Mammary epithelial cell (primary cell): ENCODE measurements at regions not wholly inside any gene's neighbourhood (a gene's known extent, or its start where the extent isn't known, plus 50 kb on each side); places are given as distances from the start of the nearest gene placed in this dataset.
"Not testable (repeated sequence)": the region's sequence is repeated elsewhere in the genome, so short reads cannot be mapped to it uniquely, and the experiment has no call there.

Source experiments
- EZH2 ChIP-seq: IDR thresholded peaks from 2 replicates; pipeline ENCODE4 v1.6.1; 2012; ENCODE audit warnings: low read length, inconsistent platforms, borderline replicate concordance
- TF ChIP-seq, protein P1 (sequence below), 2 donors: IDR thresholded peaks in 1 of 2; conservative IDR thresholded peaks in 1 of 2; 2 replicates each; pipeline ENCODE4 v1.5.1; 2011 to 2012; ENCODE audit warnings: inconsistent platforms in 2 of 2, low read length in 2 of 2, mild to moderate bottlenecking in 2 of 2, control low read depth in 1 of 2, low read depth in 1 of 2; ENCODE audit not compliant: insufficient read depth in 1 of 2; ENCODE audit errors: extremely low read depth in 1 of 2

DNA sequence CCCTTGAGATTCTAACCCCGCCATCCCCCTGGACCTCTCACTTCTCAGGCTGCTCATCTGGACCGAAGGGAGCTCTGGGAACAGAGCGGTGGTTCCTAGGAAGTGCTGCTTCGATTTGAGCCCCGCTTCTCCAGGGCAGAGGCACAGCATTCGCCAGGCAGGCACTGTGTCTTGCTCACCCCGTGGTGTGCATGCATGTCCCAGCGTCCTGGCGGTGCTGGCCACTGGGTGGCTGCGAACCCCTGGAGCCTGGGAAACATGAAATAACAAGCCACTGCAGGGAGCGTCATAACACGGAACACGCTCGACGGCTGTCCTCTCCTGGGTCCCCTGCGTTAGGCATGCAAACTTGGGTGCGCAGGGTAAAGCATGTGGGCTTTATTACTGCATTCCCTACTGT lies 4040.3 kb upstream of the TPTE start:
- TF ChIP-seq, protein P1, sequence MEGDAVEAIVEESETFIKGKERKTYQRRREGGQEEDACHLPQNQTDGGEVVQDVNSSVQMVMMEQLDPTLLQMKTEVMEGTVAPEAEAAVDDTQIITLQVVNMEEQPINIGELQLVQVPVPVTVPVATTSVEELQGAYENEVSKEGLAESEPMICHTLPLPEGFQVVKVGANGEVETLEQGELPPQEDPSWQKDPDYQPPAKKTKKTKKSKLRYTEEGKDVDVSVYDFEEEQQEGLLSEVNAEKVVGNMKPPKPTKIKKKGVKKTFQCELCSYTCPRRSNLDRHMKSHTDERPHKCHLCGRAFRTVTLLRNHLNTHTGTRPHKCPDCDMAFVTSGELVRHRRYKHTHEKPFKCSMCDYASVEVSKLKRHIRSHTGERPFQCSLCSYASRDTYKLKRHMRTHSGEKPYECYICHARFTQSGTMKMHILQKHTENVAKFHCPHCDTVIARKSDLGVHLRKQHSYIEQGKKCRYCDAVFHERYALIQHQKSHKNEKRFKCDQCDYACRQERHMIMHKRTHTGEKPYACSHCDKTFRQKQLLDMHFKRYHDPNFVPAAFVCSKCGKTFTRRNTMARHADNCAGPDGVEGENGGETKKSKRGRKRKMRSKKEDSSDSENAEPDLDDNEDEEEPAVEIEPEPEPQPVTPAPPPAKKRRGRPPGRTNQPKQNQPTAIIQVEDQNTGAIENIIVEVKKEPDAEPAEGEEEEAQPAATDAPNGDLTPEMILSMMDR (conservative IDR thresholded peaks at IDR 0.05 in 1 of 2, IDR thresholded peaks at IDR 0.05 in 1 of 2; ENCODE audit: extremely low read depth in 1 of 2, insufficient read depth in 1 of 2, low read depth in 1 of 2, low read length in 2 of 2) = not testable (repeated sequence)
- TF ChIP-seq EZH2 = not testable (repeated sequence)
